Endothelial cell (in vitro differentiated cells): ENCODE measurements at regions not wholly inside any gene's neighbourhood (a gene's known extent, or its start where the extent isn't known, plus 50 kb on each side); places are given as distances from the start of the nearest gene placed in this dataset.

Experiments
- DNase-seq: peaks from one replicate; pipeline ENCODE4 v3.0.0; 2021; ENCODE audit warnings: low spot score
- H3K27ac Mint-ChIP-seq: one replicate; pipeline ENCODE4 v1.8.0; 2021; ENCODE audit warnings: mixed read lengths, inconsistent platforms; ENCODE audit not compliant: unreplicated experiment
- H3K27me3 Mint-ChIP-seq: one replicate; pipeline ENCODE4 v1.8.0; 2021; ENCODE audit warnings: mild to moderate bottlenecking, moderate library complexity, mixed read lengths, inconsistent platforms; ENCODE audit not compliant: unreplicated experiment
- H3K36me3 Mint-ChIP-seq: one replicate; pipeline ENCODE4 v1.8.0; 2021; ENCODE audit warnings: mild to moderate bottlenecking, low read depth, mixed read lengths, inconsistent platforms; ENCODE audit not compliant: unreplicated experiment
- H3K4me1 Mint-ChIP-seq: one replicate; pipeline ENCODE4 v1.8.0; 2021; ENCODE audit warnings: mild to moderate bottlenecking, mixed read lengths, inconsistent platforms; ENCODE audit not compliant: unreplicated experiment
- H3K4me3 Mint-ChIP-seq: one replicate; pipeline ENCODE4 v1.8.0; 2021; ENCODE audit warnings: mild to moderate bottlenecking, mixed read lengths, inconsistent platforms; ENCODE audit not compliant: unreplicated experiment
- H3K9me3 Mint-ChIP-seq: one replicate; pipeline ENCODE4 v1.8.0; 2021; ENCODE audit warnings: mixed read lengths, inconsistent platforms; ENCODE audit not compliant: unreplicated experiment
- TF ChIP-seq, protein P1 (sequence below): fragments of 200-600 bp; sonication (generic); IDR thresholded peaks from one replicate; pipeline ENCODE4 v1.5.0; 2021; ENCODE audit warnings: antibody characterized with exemption; ENCODE audit not compliant: unreplicated experiment

DNA sequence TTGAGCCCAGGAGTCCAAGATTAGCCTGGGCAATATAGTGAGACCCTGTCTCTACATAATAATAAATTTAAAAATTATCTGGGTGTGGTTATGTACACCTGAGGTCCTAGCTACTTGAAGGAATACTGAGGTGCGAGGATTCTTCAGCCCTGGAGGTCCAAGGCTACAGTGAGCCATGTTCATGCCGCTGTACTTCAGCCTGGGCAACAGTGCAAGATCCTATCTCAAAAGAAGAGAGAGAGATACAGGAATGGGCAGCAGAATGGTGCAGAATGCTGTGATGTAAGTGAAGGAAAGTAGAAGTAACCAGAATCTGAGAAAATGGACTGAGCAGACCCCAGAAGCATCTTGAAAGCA lies 62.7 kb upstream of the EXOC4 start:
- no peaks in the 10 kb centered on the region for H3K36me3 Mint-ChIP-seq
- no peak overlapping the region for H3K27ac Mint-ChIP-seq
- TF ChIP-seq, protein P1, sequence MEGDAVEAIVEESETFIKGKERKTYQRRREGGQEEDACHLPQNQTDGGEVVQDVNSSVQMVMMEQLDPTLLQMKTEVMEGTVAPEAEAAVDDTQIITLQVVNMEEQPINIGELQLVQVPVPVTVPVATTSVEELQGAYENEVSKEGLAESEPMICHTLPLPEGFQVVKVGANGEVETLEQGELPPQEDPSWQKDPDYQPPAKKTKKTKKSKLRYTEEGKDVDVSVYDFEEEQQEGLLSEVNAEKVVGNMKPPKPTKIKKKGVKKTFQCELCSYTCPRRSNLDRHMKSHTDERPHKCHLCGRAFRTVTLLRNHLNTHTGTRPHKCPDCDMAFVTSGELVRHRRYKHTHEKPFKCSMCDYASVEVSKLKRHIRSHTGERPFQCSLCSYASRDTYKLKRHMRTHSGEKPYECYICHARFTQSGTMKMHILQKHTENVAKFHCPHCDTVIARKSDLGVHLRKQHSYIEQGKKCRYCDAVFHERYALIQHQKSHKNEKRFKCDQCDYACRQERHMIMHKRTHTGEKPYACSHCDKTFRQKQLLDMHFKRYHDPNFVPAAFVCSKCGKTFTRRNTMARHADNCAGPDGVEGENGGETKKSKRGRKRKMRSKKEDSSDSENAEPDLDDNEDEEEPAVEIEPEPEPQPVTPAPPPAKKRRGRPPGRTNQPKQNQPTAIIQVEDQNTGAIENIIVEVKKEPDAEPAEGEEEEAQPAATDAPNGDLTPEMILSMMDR, result no peak
- no peaks in the 10 kb centered on the region for H3K4me1 Mint-ChIP-seq
- no peaks in the 10 kb centered on the region for H3K9me3 Mint-ChIP-seq
- no peak overlapping the region for H3K4me3 Mint-ChIP-seq
- DNase-seq, result no peak
- H3K27me3 Mint-ChIP-seq, result no peaks in the 10 kb centered on the region

DNA sequence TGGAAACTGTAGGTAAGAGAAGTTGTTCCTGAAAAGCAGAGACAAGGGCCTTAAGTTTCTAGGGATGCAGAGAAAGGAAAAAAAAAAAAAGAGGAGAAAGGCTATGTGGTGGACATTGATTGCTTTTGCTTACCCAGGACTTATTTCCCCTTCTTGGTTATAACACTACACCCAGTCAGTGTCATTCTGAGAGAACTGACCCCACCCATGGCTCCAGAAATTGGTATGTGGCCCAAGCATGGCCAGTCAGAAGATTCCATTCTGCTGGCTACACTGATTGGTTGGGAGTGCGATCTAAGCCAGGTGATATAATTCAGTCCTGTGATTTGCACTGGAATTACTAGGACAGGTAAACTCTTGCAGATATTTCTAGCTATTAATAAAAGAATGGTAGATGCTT lies 62.2 kb upstream of the EXOC4 start:
- no peaks in the 10 kb centered on the region for H3K27me3 Mint-ChIP-seq
- no peaks in the 10 kb centered on the region for H3K9me3 Mint-ChIP-seq
- no peak overlapping the region for H3K27ac Mint-ChIP-seq
- no peak overlapping the region for H3K4me3 Mint-ChIP-seq
- no peaks in the 10 kb centered on the region for H3K36me3 Mint-ChIP-seq
- no peak for DNase-seq
- H3K4me1 Mint-ChIP-seq, result no peaks in the 10 kb centered on the region
- TF ChIP-seq, protein P1, result no peak

DNA sequence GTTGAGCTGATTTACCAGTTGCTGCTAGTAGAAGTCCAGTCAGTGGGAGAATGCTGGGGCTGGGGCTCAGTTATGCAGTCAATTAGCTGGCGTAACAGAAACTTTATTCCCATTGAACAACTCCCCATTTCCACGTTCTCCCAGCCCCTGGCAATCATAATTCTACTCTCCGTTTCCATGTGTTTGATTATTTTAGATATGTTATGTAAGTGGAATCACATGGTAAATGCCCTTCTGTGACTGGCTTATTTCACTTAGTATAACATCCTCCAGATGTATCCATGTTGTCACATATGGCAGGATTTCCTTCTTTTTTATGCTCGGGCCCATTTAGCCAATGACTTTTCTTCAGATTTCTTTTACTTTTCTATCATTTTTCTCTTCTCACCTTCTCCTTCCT lies 61.1 kb upstream of the EXOC4 start:
- no peaks in the 10 kb centered on the region for H3K4me1 Mint-ChIP-seq
- DNase-seq, result no peak
- TF ChIP-seq, protein P1, result no peak
- H3K27ac Mint-ChIP-seq, result no peak overlapping the region
- no peaks in the 10 kb centered on the region for H3K9me3 Mint-ChIP-seq
- H3K27me3 Mint-ChIP-seq, result no peaks in the 10 kb centered on the region
- H3K4me3 Mint-ChIP-seq, result no peak overlapping the region
- no peaks in the 10 kb centered on the region for H3K36me3 Mint-ChIP-seq

DNA sequence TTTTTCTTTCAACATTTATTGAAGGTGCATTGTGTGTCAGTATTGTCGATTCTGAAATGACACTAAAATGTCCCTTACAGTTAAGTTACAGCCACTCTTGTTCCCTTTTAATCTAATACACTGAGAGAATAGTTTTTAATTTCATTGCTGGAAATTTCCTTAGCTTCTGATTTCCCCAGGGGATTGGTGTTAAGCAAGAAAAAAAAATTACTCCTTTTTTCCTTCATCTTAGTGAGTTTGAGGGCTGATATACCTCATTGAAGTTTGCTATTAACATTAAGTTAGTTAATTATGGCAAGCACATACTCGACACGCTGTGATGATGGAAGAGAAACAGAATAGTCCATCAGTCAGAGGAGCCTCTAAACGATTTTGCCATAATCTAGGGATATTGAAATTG lies 57.0 kb upstream of the EXOC4 start:
- DNase-seq, result no peak
- Mint-ChIP-seq H3K9me3 (no peaks in the 10 kb centered on the region), H3K4me1 (peaks cover 7% of the 10 kb centered on the region), H3K27ac (no peak overlapping the region), H3K27me3 (no peaks in the 10 kb centered on the region), H3K36me3 (no peaks in the 10 kb centered on the region), H3K4me3 (no peak overlapping the region)
- TF ChIP-seq, protein P1, result no peak

DNA sequence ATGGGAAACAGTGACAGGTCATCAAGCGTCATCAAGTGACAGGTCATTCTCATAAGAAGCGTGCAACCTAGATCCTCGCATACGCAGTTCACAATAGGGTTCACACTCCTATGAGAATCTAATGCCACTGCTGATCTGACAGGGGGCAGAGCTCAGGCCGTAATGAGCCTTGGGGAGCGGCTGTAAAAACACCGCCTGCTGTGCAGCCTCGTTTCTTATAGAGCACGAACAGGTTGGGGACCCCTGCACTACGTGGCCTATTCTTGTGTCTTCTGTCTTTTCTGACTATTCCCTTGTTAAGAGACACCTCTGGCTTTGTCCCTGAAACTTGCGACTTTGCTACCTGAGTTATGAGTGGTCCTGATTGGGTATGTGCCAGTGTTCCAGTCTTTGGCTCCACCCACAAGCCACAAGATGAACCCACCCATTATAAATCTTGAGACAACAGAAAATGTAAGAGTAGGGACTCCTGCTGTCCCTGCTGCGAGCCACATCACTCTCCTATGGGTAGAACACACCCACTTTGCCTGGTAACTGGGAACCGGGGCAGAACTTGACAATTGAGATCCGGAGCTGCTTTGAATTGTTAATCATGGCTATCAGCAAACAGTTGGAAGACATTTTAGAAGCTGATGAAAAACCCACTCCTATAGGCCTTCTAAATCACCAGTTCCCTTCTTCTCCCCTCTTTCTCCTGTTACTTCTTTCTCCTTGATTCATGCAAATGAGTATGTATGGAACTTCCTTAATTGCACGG lies 55.8 kb upstream of the EXOC4 start:
- no peak for DNase-seq
- H3K27ac Mint-ChIP-seq, result no peak overlapping the region
- no peaks in the 10 kb centered on the region for H3K36me3 Mint-ChIP-seq
- H3K4me3 Mint-ChIP-seq, result no peak overlapping the region
- no peaks in the 10 kb centered on the region for H3K27me3 Mint-ChIP-seq
- H3K4me1 Mint-ChIP-seq, result peaks cover 7% of the 10 kb centered on the region
- TF ChIP-seq, protein P1, result no peak
- no peaks in the 10 kb centered on the region for H3K9me3 Mint-ChIP-seq
